DMS114 treated with DMSO at 0.1 percent for 48 hours (cell line): ENCODE measurements at regions not wholly inside any gene's neighbourhood (a gene's known extent, or its start where the extent isn't known, plus 50 kb on each side); places are given as distances from the start of the nearest gene placed in this dataset.

ENCODE experiments used
- DNase-seq: peaks from one replicate; lab custom pipeline; 2025; ENCODE audit not compliant: unreplicated experiment; lab: John Stamatoyannopoulos, UW

- no peak for DNase-seq
Measured at GRCh38 chr22:23522623-23523251, 57.4 kb downstream of the IGLL1 start.

GRCh38 chr22:23521441-23522113 is 58.5 kb downstream of the IGLL1 start:
- DNase-seq, result peak; percentile 69

GRCh38 chr22:23520863-23521440 is 59.1 kb downstream of the IGLL1 start:
- DNase-seq, result peak; percentile 50

DNA sequence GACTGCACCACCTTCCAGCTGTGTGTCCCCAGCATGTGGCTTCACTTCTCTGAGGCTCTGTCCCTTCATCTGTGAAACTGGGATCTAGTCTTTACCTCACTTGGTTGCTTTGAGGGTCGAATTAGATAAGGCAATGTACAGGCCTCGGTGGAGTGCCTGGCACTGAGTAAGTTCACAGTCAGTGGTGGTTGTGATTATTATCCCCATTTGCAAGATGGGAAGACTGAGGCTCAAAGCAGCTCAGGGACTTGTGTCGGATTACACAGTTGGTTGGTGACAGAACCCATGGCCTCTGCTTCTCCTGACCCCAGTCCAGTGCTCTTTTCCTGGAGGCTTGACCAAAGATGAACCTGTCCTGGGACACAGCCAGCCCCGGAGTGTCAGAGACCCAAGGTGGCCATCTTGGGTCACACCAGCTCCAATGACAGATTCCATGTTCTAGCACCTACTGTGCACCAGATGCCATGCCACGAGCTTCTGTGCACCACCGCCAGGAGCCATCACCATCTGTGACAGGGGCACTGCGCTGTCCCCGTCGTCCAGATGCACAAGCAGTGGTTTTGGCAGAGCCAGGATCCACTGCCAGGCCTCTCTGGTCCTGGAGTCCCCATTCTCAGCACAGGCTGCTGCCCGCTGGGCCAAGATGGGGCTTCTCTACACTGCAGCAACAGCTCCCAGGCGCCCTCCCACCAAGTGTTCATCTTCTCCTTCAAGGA is 60.5 kb downstream of the IGLL1 start:
- DNase-seq, result no peak

- DNase-seq, result no peak
Measured at GRCh38 chr22:23518376-23519187, 61.5 kb downstream of the IGLL1 start.

DNA sequence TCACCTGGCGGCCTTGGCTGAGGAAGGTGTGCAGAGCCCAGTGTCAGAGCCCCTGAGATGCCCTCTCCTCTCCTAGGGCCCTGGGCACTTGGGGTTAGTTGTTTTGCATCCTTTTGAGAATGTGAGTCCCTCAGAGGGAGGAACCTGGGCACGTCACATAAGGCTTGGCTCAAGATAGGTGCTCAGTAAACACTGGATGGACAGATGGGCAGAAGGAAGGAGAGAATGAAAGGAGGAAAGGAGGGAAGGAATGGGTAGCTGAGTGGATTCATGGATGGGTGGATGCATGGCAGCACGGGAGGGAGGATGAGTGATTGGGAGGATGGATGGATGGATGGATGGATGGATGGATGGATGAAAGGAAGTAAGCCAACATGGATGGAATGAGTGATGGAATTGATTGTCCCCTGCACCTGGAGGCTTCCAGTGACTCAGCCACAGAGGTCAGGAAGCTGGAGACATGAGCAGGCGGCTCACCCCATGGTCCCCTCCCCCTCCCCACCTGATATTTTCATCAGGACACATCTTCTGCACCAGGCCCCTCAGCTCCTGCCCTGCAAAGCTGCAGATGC is 62.2 kb downstream of the IGLL1 start:
- DNase-seq, result no peak

DNA sequence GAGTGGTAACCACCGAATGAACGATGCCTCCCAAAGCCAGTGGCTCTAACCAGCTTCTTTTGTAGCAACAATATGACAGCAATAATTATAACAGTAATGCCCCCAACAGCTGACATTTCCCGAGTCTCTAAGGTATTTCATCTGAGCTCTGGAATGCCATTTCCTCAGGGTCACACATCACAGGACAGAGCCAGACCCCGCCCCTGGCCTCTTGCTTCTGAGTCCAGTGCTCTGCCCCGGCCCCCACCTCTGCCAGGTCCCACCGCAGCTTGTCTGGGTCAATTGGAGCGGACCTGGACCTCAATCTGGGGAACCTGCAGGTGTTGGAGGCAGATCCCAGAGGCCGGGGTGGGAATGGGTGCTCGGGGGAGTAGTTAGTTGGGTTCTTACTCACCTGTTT is 63.8 kb downstream of the IGLL1 start:
- no peak for DNase-seq

DNA sequence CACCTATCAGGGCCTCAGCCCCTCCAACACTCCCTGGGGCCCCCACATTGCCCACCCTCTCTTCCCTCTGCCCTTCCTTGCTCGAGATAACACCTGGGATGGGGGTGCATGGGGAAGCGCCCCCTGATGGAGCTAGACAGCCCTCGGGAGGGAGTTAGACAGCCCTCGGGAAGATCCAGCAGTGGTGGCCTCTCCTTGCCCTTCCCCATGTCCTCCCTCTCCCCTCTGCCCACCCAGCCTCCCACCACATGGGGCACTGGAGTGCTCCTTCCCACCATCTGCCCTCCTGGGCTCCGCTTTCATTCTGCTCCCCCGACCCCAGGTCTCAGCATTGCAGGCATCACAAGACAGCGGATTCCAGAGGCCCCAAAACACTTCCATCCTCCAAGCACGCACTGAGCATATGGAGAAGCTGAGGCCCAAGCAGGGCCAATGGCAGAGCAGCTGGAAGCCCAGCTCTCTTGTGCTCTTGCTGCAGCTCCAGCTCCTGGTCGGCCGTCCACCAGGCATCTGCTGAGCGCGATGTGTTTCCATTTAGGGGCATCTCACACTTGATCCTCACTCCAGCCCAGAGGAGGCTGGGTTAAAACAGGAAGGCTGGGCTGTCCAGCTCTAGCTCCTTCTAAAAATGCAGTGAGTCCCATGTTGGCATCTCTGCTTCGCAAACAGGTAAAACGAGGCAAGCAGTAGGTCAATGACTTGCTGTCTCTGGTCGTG is 65.6 kb downstream of the IGLL1 start:
- DNase-seq, result no peak

- no peak for DNase-seq
Measured at GRCh38 chr22:23513705-23514104, 66.4 kb downstream of the IGLL1 start.

DNA sequence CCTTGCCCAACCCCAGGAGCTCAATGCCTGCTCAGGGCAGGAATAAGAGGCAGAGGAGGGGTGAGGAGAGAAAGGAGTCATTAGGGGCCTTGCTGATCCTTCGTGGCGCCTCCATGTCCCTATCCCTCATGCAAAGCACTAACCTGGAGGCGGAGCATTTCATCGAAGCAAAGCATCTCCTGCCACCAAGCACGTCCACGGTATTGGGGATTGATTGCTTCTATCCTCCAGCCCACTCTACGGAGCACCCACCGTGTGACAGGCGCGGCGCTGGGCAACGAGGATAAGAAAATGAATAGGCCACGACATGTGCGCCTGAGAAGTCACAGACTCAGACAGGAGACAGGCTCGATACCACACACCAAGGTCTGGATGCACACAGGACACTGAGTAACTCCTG is 67.0 kb downstream of the IGLL1 start:
- no peak for DNase-seq

GRCh38 chr22:23512721-23513120 is 67.4 kb downstream of the IGLL1 start:
- DNase-seq, result no peak

- no peak for DNase-seq
Measured at GRCh38 chr22:23512348-23512705, 67.8 kb downstream of the IGLL1 start.

DNA sequence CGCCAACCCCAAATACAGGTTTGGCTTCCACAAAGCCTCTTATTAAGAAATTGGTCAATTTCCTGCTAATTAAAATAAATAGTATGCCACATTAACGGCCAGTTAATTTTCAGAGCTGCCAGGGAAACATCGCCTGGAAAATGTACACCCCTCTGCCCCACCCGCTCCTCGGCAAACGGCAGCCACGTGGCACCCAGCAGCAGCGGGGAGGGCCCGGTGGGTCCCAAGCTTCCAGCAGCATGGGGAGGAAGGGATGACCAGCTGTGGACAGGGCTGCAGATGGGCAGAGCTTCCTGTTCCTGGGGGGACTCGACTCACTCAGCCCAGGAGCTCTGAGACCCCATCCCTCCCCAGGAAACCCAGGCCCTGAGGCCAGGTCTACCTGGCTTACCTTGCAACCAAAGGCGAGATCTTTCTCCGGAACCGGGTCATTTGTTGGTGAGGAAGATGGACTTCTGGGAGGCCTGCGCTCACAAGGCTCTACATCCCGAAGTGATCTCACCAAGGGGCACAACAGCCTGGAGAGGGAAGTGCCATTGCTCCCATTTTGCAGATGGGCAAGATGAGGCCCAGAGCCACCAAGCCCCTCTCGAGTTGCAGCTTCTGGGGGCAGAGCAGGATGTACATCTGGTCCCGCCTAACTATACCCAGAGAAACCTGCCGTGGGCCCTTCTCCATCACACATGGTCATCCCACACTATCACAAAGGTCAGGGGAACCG is 68.3 kb downstream of the IGLL1 start:
- DNase-seq, result no peak

DNA sequence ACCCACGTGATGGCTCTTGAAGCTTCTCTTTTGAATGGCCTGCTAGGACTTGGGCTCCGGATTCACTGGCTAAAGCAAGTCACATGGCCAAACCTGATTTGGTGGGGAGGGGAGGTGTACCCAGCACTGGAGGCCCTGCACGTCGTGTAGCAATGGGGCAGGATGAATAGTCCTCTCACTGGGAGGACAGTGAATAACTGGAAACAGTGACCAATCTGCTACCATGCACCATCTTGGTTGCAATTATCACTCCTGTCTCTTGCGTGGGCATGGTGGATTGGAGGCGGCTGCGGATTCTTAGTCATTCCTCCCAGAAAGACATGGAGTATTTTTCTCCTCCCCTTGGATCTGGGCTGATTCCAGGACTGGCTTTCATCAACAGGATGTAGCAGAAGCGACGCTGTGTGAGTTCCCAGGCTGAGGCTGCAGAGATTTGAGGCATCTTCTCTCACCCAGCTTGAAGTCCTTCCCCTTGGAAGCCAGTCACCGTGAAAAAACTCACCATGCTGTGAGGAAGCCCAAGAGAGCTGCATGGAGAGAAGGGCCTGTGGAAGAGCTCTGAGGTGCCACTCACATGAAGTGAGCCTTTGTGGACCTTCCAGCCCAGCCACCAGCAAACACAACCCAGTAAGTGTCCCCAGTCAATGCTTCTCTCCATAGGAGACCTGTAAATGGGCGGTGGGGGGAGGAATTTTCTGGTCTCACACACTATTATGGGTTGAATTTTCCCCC is 70.4 kb downstream of the IGLL1 start:
- DNase-seq, result no peak

DNA sequence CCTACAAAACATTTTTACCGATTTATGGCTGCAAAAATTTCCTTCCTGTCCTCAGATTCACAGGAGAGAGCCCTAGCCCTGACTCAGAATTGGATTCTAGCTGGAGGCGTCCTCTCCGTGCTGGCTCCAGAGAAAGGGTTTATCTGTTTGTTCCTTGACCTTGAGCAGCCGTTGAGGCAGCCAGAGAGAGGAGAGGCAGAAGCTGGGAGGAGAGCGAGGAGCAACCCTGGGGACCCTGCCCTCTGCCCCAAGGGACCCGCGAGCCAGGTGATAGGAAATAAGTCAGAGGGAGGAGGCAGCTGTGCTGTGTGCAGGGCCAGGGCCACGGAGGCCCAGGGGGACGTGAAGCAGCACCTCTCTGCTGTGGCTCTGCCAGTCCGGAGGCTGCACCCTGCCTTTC is 75.6 kb downstream of the IGLL1 start:
- DNase-seq, result no peak

GRCh38 chr22:23503736-23504440 is 76.2 kb downstream of the IGLL1 start:
- no peak for DNase-seq

DNA sequence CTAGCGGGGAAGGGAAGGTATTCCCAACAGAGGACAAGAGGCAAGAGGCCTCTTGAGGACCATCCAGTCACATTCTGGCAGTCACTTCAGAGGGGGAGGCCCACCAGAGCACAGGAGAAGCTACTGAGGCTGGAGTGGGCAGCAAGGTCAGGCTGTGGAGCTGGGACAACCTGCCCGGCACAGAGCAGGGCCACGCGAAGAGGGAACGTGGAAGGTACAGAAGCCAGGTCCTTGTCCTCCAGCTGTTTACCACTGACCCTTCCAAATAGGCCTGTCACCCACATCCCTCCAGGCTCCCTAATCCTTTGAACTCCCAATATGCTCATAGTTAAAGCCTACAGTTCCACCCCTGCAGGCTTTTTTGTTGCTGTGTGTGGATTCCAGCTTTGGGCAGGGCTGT is 76.9 kb downstream of the IGLL1 start:
- DNase-seq, result no peak

GRCh38 chr22:23501708-23502107 is 78.4 kb downstream of the IGLL1 start:
- no peak for DNase-seq
